Neural cell (in vitro differentiated cells): ENCODE measurements at regions not wholly inside any gene's neighbourhood (a gene's known extent, or its start where the extent isn't known, plus 50 kb on each side); places are given as distances from the start of the nearest gene placed in this dataset.

Source experiments
- RAD21 ChIP-seq: fragments of 450-650 bp; conservative IDR thresholded peaks from 2 replicates; pipeline ENCODE4 v1.6.1; 2014; ENCODE audit warnings: antibody characterized with exemption, mild to moderate bottlenecking, moderate library complexity
- TAF1 ChIP-seq: IDR thresholded peaks from 2 replicates; pipeline ENCODE4 v1.6.1; 2012; ENCODE audit warnings: low read depth
- TF ChIP-seq, protein P1 (sequence below): fragments of 450-650 bp; IDR thresholded peaks from 2 replicates; pipeline ENCODE4 v1.5.1; 2014; ENCODE audit warnings: antibody characterized with exemption, mild to moderate bottlenecking, moderate library complexity; ENCODE audit not compliant: poor library complexity, severe bottlenecking

DNA sequence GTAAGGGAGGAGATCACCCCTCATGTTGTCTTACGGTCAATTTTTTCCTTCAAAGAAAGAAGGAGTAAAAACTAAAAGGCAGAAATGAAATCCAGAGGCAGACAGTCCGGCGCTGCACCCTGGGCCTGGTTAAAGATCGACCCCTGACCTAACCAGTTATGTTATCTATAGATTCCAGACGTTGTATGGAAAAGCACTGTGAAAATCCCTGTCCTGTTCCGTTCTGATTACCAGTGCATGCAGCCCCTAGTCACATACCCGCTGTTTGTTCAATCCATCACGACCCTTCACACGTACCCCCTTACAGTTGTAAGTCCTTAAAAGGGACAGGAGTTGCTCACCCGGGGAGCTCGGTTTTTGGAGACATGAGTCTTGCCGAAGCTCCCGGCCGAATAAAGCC is 105.6 kb upstream of the JADE1 start:
- TF ChIP-seq, protein P1, sequence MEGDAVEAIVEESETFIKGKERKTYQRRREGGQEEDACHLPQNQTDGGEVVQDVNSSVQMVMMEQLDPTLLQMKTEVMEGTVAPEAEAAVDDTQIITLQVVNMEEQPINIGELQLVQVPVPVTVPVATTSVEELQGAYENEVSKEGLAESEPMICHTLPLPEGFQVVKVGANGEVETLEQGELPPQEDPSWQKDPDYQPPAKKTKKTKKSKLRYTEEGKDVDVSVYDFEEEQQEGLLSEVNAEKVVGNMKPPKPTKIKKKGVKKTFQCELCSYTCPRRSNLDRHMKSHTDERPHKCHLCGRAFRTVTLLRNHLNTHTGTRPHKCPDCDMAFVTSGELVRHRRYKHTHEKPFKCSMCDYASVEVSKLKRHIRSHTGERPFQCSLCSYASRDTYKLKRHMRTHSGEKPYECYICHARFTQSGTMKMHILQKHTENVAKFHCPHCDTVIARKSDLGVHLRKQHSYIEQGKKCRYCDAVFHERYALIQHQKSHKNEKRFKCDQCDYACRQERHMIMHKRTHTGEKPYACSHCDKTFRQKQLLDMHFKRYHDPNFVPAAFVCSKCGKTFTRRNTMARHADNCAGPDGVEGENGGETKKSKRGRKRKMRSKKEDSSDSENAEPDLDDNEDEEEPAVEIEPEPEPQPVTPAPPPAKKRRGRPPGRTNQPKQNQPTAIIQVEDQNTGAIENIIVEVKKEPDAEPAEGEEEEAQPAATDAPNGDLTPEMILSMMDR, result no peak
- TF ChIP-seq RAD21 (no peak), TAF1 (no peak)
